Tibial artery (tissue), 4 donors: ENCODE measurements at regions not wholly inside any gene's neighbourhood (a gene's known extent, or its start where the extent isn't known, plus 50 kb on each side); places are given as distances from the start of the nearest gene placed in this dataset.

Experiments used
- DNase-seq, 2 donors: peaks; one replicate each; pipeline ENCODE4 v3.0.0-alpha.2; 2019
- H3K27ac ChIP-seq, 2 donors: fragments of 200-600 bp; sonication (generic) in 1 of 2; 1 replicate in 1 of 2; 2 replicates in 1 of 2; pipeline ENCODE4 v1.5.1; 2018 to 2019; ENCODE audit warnings: mild to moderate bottlenecking in 1 of 2
- H3K27me3 ChIP-seq, 2 donors: fragments of 200-600 bp; sonication (generic) in 1 of 2; one replicate each; pipeline versions ENCODE4 v1.5.1 to v1.6.0; 2016 to 2019
- H3K36me3 ChIP-seq, 3 donors: fragments of 200-600 bp; sonication (generic) in 2 of 3; one replicate each; pipeline ENCODE4 v1.5.1; 2016 to 2019; ENCODE audit warnings: mild to moderate bottlenecking in 2 of 3
- H3K4me1 ChIP-seq, 4 donors: fragments of 200-600 bp; sonication (generic) in 2 of 4; 1 replicate in 3 of 4; 2 replicates in 1 of 4; pipeline ENCODE4 v1.5.1; 2016 to 2019
- H3K4me3 ChIP-seq, 2 donors: fragments of 200-600 bp; sonication (generic) in 1 of 2; 1 replicate in 1 of 2; 2 replicates in 1 of 2; pipeline ENCODE4 v1.5.1; 2018 to 2019; ENCODE audit warnings: mild to moderate bottlenecking in 2 of 2
- H3K9me3 ChIP-seq, 3 donors: fragments of 200-600 bp; sonication (generic) in 1 of 3; one replicate each; pipeline ENCODE4 v1.5.1; 2016 to 2019
- CTCF ChIP-seq, 2 experiments: fragments of 200-600 bp in 1 of 2; fragments of 450-650 bp in 1 of 2; IDR thresholded peaks; one replicate each; pipeline ENCODE4 v1.5.1; 2017 to 2019; ENCODE audit warnings: antibody characterized with exemption in 2 of 2, mild to moderate bottlenecking in 1 of 2, moderate library complexity in 1 of 2
- intact Hi-C: fragments of 100-400 bp; cut with DNase I; formaldehyde crosslinking; loops from one replicate; pipeline ENCODE4 v1.15.0; 2023; ENCODE audit warnings: low total_unique reads

GRCh38 chr2:240219208-240219890 is 78.9 kb upstream of the OTOS start:
- no peak overlapping the region for H3K4me3 ChIP-seq
- intact Hi-C loops: no loop called here
- peaks cover 0 to 31% of the 10 kb centered on the region in 2 donors for H3K27me3 ChIP-seq
- no peak for TF ChIP-seq CTCF (IDR thresholded peaks at IDR 0.05)
- no peak overlapping the region for H3K27ac ChIP-seq
- DNase-seq: peak; percentile 8 to 43
- H3K36me3 ChIP-seq: no peaks in the 10 kb centered on the region
- H3K9me3 ChIP-seq: no peaks in the 10 kb centered on the region
- H3K4me1 ChIP-seq: no peaks in the 10 kb centered on the region

- intact Hi-C loops: no loop called here
- no peak overlapping the region for H3K4me3 ChIP-seq
- H3K9me3 ChIP-seq: no peaks in the 10 kb centered on the region
- no peaks in the 10 kb centered on the region for H3K36me3 ChIP-seq
- TF ChIP-seq CTCF (IDR thresholded peaks at IDR 0.05): no peak
- H3K27me3 ChIP-seq: peaks cover 0 to 34% of the 10 kb centered on the region in 2 donors
- no peaks in the 10 kb centered on the region for H3K4me1 ChIP-seq
- DNase-seq: no peak
- no peak overlapping the region for H3K27ac ChIP-seq
Observed at GRCh38 chr2:240220371-240220770, 79.9 kb upstream of the OTOS start.

GRCh38 chr2:240223631-240224030 is 83.2 kb upstream of the OTOS start:
- no peak for TF ChIP-seq CTCF (IDR thresholded peaks at IDR 0.05)
- peak in 1 of 2 donors; percentile 29 for DNase-seq
- peaks cover 0 to 28% of the 10 kb centered on the region in 2 donors for H3K27me3 ChIP-seq

GRCh38 chr2:240224676-240225075 is 84.2 kb upstream of the OTOS start:
- H3K9me3 ChIP-seq: peaks cover 0 to 10% (median 4%) of the 10 kb centered on the region in 3 donors
- no peaks in the 10 kb centered on the region for H3K36me3 ChIP-seq
- H3K4me3 ChIP-seq: no peak overlapping the region
- DNase-seq: no peak
- intact Hi-C loops: no loop called here
- H3K27ac ChIP-seq: no peak overlapping the region
- no peaks in the 10 kb centered on the region for H3K4me1 ChIP-seq
- no peak for TF ChIP-seq CTCF (IDR thresholded peaks at IDR 0.05)
- H3K27me3 ChIP-seq: peaks cover 0 to 28% of the 10 kb centered on the region in 2 donors

More at GRCh38 chr2:240223631-240224030, 83.2 kb upstream of the OTOS start:
- no peak overlapping the region for H3K27ac ChIP-seq
- H3K9me3 ChIP-seq: no peaks in the 10 kb centered on the region
- intact Hi-C loops: no loop called here
- H3K4me1 ChIP-seq: no peaks in the 10 kb centered on the region
- no peak overlapping the region for H3K4me3 ChIP-seq
- H3K36me3 ChIP-seq: no peaks in the 10 kb centered on the region

GRCh38 chr2:240225131-240225530 is 84.7 kb upstream of the OTOS start:
- Histone ChIP-seq H3K9me3 (peaks cover 0 to 10% (median 4%) of the 10 kb centered on the region in 3 donors), H3K36me3 (no peaks in the 10 kb centered on the region), H3K27me3 (peaks cover 0 to 28% of the 10 kb centered on the region in 2 donors), H3K4me1 (no peaks in the 10 kb centered on the region), H3K27ac (no peak overlapping the region), H3K4me3 (no peak overlapping the region)
- intact Hi-C loops: no loop called here
- peak in 1 of 2 donors; percentile 53 for DNase-seq
- TF ChIP-seq CTCF (IDR thresholded peaks at IDR 0.05): no peak
